Uterus (tissue), 3 donors: ENCODE measurements at regions not wholly inside any gene's neighbourhood (a gene's known extent, or its start where the extent isn't known, plus 50 kb on each side); places are given as distances from the start of the nearest gene placed in this dataset.

Experiments
- DNase-seq, 2 donors: peaks; one replicate each; pipeline ENCODE4 v3.0.0-alpha.2; 2019 to 2020
- H3K27ac ChIP-seq, 2 donors: fragments of 200-600 bp; sonication (generic); 1 replicate in 1 of 2; 2 replicates in 1 of 2; pipeline ENCODE4 v1.5.1; 2016 to 2018
- H3K27me3 ChIP-seq, 2 donors: fragments of 200-600 bp; sonication (generic); one replicate each; pipeline ENCODE4 v1.5.1; 2018 to 2019; ENCODE audit warnings: control low read depth in 1 of 2
- H3K36me3 ChIP-seq, 2 donors: fragments of 200-600 bp; sonication (generic); one replicate each; pipeline ENCODE4 v1.5.1; 2019; ENCODE audit warnings: control low read depth in 1 of 2
- H3K4me1 ChIP-seq, 2 donors: fragments of 200-600 bp; sonication (generic); one replicate each; pipeline ENCODE4 v1.5.1; 2018 to 2019; ENCODE audit warnings: control low read depth in 1 of 2
- H3K4me3 ChIP-seq, 2 donors: fragments of 200-600 bp; sonication (generic); 1 replicate in 1 of 2; 2 replicates in 1 of 2; pipeline ENCODE4 v1.5.1; 2018 to 2019; ENCODE audit warnings: mild to moderate bottlenecking in 1 of 2
- H3K9me3 ChIP-seq, 2 donors: fragments of 200-600 bp; sonication (generic); one replicate each; pipeline ENCODE4 v1.5.1; 2019; ENCODE audit warnings: control low read depth in 1 of 2
- POLR2A ChIP-seq, 2 donors: fragments of 450-650 bp; IDR thresholded peaks; one replicate each; pipeline ENCODE4 v1.6.1; 2016; ENCODE audit warnings: antibody characterized with exemption in 2 of 2, mild to moderate bottlenecking in 1 of 2, moderate library complexity in 1 of 2
- intact Hi-C: fragments of 100-400 bp; cut with DNase I; formaldehyde crosslinking; loops from one replicate; pipeline ENCODE4 v1.15.1; 2023; ENCODE audit warnings: low total_unique reads
- TF ChIP-seq, protein P1 (sequence below), 4 experiments: fragments of 200-600 bp in 2 of 4; fragments of 450-650 bp in 2 of 4; sonication (generic) in 2 of 4; IDR thresholded peaks; one replicate each; pipeline ENCODE4 v1.5.1; 2016 to 2019; ENCODE audit warnings: antibody characterized with exemption in 4 of 4, mild to moderate bottlenecking in 2 of 4, moderate library complexity in 1 of 4
- donor health status: DM: yes; HTN: yes; CAD: no.

DNA sequence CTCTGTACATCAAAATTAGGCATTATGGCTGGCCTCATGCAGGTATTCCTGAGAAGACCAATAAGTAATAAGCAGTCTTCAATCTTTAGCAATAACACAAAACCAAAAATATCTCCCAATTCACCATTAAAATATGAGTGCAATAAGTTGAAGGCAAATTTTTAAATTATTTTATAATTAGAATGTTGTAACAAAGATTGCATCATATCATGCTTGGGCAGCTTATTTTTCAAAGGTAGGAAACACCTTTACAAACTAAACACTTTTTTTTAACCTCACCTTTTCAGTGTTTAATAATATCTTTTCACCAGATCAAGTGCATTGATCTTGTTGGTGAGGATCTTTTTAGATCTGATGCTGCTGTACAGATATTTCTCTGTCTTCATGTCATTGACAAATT lies 592.9 kb upstream of the PITX2 start:
- Histone ChIP-seq H3K27me3 (no peaks in the 10 kb centered on the region), H3K9me3 (no peaks in the 10 kb centered on the region), H3K36me3 (no peaks in the 10 kb centered on the region), H3K4me3 (no peak overlapping the region), H3K4me1 (no peaks in the 10 kb centered on the region), H3K27ac (no peak overlapping the region)
- no peak for DNase-seq
- intact Hi-C loops, result no loop called here
- no peak for TF ChIP-seq POLR2A (IDR thresholded peaks at IDR 0.05)
- TF ChIP-seq, protein P1, sequence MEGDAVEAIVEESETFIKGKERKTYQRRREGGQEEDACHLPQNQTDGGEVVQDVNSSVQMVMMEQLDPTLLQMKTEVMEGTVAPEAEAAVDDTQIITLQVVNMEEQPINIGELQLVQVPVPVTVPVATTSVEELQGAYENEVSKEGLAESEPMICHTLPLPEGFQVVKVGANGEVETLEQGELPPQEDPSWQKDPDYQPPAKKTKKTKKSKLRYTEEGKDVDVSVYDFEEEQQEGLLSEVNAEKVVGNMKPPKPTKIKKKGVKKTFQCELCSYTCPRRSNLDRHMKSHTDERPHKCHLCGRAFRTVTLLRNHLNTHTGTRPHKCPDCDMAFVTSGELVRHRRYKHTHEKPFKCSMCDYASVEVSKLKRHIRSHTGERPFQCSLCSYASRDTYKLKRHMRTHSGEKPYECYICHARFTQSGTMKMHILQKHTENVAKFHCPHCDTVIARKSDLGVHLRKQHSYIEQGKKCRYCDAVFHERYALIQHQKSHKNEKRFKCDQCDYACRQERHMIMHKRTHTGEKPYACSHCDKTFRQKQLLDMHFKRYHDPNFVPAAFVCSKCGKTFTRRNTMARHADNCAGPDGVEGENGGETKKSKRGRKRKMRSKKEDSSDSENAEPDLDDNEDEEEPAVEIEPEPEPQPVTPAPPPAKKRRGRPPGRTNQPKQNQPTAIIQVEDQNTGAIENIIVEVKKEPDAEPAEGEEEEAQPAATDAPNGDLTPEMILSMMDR (IDR thresholded peaks at IDR 0.05), result no peak

GRCh38 chr4:111216791-111217190 lies 593.9 kb upstream of the PITX2 start:
- H3K9me3 ChIP-seq, result no peaks in the 10 kb centered on the region
- H3K4me3 ChIP-seq, result no peak overlapping the region
- H3K27ac ChIP-seq, result no peak overlapping the region
- H3K27me3 ChIP-seq, result no peaks in the 10 kb centered on the region
- DNase-seq, result no peak
- H3K4me1 ChIP-seq, result no peaks in the 10 kb centered on the region
- TF ChIP-seq, protein P1 (IDR thresholded peaks at IDR 0.05), result no peak
- TF ChIP-seq POLR2A (IDR thresholded peaks at IDR 0.05), result no peak
- H3K36me3 ChIP-seq, result no peaks in the 10 kb centered on the region
- intact Hi-C loops, result no loop called here

GRCh38 chr4:111221371-111221770 lies 598.5 kb upstream of the PITX2 start:
- H3K27me3 ChIP-seq, result no peaks in the 10 kb centered on the region
- H3K27ac ChIP-seq, result no peak overlapping the region
- no peaks in the 10 kb centered on the region for H3K9me3 ChIP-seq
- no peak overlapping the region for H3K4me3 ChIP-seq
- TF ChIP-seq, protein P1 (IDR thresholded peaks at IDR 0.05), result no peak
- no peak for TF ChIP-seq POLR2A (IDR thresholded peaks at IDR 0.05)
- DNase-seq, result no peak
- H3K36me3 ChIP-seq, result no peaks in the 10 kb centered on the region
- intact Hi-C loops, result no loop called here
- no peaks in the 10 kb centered on the region for H3K4me1 ChIP-seq

- no peak for TF ChIP-seq POLR2A (IDR thresholded peaks at IDR 0.05)
- TF ChIP-seq, protein P1 (IDR thresholded peaks at IDR 0.05), result no peak
- Histone ChIP-seq H3K4me3 (no peak overlapping the region), H3K36me3 (no peaks in the 10 kb centered on the region), H3K27me3 (no peaks in the 10 kb centered on the region), H3K9me3 (no peaks in the 10 kb centered on the region), H3K27ac (no peak overlapping the region), H3K4me1 (no peaks in the 10 kb centered on the region)
- no peak for DNase-seq
- intact Hi-C loops, result no loop called here
Observed at GRCh38 chr4:111228396-111228795, 605.5 kb upstream of the PITX2 start.

DNA sequence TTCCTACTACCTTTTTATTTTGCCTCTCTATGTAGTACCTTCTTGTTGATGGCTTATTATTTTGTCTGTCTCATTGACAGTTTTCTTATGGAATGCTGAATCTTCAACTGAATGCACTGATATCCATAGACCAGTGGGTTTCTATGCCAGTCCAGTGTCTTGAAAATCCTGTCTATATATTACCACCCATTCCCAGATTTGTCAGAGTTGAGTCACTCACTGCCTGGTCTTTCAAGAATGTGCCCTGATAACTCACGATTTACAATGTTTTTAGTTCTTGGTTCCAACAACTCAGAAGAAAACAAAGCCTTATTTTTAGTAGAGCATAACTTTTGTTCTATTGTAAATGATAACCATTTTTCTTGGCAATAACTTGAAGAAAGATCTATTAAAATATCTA lies 606.0 kb upstream of the PITX2 start:
- no peaks in the 10 kb centered on the region for H3K4me1 ChIP-seq
- H3K27me3 ChIP-seq, result peaks cover 0 to 2% of the 10 kb centered on the region in 2 donors
- H3K4me3 ChIP-seq, result no peak overlapping the region
- H3K9me3 ChIP-seq, result no peaks in the 10 kb centered on the region
- TF ChIP-seq POLR2A (IDR thresholded peaks at IDR 0.05), result no peak
- TF ChIP-seq, protein P1 (IDR thresholded peaks at IDR 0.05), result no peak
- H3K27ac ChIP-seq, result no peak overlapping the region
- no peak for DNase-seq
- no peaks in the 10 kb centered on the region for H3K36me3 ChIP-seq
- intact Hi-C loops, result no loop called here
